ENCODE measurements at regions not wholly inside any gene's neighbourhood (a gene's known extent, or its start where the extent isn't known, plus 50 kb on each side); places are given as distances from the start of the nearest gene placed in this dataset.

DNA sequence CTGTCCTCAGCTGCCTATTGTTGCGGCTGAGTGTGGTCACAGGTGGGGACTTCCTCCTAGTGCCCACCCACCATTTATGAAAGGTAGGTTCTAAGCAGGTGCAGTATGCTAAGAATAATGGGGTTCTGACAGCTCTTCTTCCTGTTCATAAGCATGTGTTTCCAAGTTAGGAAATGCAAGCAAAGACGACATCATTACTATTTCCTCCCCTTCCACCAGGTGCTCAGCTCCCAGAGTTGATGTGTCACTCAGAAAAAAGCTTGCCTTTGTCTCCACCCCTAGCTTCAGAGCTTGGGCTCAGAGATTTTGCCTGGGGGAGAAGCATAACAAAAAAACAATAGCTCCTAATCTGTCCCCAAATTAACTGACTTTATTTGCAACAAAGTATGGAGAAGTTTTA lies 1076.7 kb downstream of the NR2F1-AS1 start:
- no peak for DNase-seq (ENCODE audit: low read depth in 2 of 2)

DNA sequence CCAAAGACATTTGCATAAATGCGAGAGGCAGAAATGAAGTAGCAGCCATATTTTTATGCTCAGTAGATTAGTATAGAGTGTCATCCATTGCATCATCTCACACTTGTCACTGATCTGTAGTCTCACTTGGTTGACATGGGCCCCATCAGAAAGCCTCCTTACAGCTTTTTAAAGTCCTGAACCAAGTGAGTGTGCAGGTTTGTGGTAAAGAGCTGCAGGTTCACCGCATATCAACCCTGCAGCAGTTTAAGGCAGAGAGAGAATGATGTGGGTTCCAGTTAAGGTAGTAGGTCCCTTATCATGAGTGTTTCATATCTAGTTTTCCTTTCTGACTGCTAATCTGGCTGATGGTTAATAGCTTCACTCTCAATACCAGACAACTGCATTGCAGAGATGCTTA lies 1080.3 kb downstream of the NR2F1-AS1 start:
- DNase-seq (ENCODE audit: low read depth in 2 of 2): no peak

DNA sequence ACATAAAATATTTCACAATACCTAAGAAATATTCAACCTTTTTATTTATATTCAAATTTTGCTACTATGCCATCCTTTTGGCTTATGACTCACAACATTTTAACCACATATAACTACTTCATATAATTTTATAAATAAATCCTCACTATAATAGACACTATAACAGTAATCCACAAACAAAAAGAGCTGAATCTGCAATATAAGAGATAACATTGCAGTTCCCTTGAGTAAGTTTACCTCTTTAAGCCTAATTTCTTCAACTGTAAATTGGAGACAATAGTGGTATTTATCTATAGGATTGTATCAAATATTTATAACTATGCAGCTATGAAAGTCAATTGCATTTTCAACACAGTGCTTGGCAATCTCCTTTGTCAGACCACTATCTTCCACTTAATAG lies 1084.5 kb downstream of the NR2F1-AS1 start:
- DNase-seq (ENCODE audit: low read depth in 2 of 2): no peak

DNA sequence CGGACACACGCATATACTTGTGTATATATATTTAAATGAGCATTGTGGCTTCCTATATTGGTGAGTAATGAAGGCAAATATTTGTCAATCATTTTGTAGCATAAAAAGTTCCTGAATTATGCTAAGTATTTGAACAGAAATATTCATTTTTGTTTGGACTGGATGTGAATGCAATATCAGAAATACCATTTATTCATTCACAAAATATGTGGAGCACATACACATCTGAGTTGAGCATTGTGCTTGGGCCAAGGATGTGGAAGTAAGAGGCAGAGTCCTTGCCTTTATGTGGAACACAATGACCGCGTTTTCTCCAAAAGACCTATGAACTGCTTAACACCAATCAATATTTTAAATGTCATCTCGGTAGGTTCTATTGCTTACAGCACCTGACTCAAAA lies 1086.5 kb downstream of the NR2F1-AS1 start:
- DNase-seq (ENCODE audit: low read depth in 2 of 2): no peak

DNA sequence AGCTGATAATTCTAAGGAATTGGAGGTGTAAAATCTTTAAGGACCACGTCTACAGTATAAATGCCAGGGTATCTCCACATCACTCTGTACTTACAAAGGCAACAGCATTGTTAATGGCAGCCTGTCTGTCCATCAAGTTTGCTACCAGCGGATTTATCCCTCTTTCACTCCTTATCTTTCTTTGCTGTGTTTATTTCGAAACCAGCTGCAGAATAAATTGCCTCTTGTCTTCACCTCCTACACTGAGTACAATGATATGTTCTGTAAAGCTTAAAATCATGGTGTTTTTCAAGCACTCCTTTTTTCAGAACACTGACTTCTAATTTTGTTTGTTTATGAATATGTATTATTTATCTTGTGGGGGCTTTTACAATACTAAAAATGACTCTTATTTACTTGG lies 1088.1 kb downstream of the NR2F1-AS1 start:
- DNase-seq (ENCODE audit: low read depth in 2 of 2): no peak

DNA sequence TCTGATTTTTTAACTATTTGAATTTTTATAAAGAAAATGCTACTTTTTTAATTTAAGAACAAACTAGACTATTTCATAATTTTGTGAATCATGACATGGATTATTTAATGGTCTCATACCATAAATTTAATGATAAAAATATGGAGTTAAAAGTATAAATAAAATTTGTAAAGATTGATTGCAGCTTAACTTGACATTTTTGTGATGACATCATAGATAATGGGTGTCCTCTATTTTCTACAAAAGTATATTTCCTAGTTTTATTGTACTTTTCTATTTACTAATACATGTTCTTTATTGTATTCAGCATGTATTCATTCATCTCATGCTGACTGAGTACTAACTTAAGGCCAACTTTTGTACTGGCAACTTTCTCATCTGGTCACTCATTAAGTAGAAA lies 1096.5 kb downstream of the NR2F1-AS1 start:
- no peak for DNase-seq (ENCODE audit: low read depth in 2 of 2)

DNA sequence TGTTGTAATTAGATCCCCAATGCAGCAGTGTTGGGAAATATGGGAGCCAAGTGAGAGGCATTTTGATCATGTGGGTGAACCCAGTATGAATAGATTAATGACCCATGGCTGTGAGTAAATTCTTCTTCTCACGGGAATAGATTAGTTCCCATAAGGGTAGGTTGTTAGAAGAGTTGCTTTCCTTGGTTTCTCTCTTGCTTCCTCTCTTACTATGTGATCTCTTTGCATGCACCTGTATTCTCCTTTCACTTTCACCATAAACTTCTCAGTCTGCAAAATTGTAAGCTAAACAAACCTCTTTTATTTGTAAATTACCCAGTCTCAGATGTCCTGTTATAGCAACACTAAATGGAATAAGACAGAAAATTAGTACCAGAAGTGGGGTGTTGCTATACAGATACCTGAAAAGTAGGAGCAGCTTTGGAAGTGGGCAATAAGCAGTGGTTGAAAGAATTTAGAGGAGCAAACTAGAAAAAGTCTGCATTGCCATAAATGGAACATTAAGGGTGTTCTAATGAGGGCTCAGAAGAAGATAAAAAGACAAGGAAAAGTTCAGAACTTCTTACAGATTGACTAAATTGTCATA lies 1090.0 kb upstream of the ARRDC3 start:
- no peak for DNase-seq (ENCODE audit: low read depth in 2 of 2)

DNA sequence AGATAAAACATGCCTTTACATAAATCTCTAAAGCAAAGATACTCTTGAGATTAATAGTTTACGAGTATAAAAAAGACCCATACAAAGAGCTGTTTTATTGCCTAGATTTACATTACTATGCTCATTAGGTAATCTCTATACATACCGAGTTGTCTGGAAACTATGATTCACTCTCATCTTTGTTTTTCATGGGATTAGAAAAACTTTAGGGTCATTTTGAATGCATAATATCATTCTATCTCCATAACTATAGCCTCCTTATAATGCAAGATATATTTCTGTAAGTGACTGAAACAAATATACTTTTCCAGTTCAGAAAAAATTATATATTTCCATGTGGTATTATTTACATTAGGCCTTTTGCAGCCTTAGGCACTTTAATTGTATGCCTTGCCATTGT lies 1088.7 kb upstream of the ARRDC3 start:
- DNase-seq (ENCODE audit: low read depth in 2 of 2): no peak

DNA sequence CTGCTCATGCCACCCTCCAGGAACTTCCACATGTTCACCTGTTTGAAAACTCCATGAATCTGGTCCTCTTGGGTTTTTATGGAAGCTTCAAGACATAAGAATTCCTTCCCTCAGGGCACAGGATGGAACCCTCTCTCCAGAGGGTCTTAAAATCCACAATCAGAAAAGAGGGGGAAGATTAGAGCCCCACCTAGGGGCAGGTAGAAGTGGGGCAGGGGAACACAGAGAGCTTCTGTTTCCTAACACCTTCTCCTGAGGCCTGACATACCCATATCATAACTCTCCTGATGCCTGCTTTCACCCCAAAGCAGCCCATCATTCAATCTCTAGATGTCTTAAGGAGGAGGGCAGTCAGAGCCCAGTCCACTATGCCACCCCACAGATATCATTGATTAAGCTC lies 1087.7 kb upstream of the ARRDC3 start:
- DNase-seq (ENCODE audit: low read depth in 2 of 2): no peak

DNA sequence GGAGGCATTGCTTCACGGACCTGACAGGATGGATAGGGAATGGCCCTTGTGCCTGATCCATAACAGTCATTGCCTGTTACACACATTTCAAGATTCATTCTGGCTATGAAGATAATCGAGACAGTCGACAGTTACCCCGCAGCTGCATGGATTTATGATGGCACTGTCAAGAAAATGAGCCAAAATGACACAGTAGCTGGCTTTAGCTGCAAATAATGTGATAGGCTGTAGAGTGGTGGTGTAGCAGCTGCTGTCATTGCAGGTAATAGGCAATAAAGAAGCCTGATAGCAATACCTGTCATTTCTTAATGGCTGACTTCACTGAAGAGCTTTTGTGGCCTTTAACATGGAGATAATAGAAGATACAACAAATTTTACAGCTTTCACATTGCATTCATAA lies 1085.2 kb upstream of the ARRDC3 start:
- DNase-seq (ENCODE audit: low read depth in 2 of 2): no peak

DNA sequence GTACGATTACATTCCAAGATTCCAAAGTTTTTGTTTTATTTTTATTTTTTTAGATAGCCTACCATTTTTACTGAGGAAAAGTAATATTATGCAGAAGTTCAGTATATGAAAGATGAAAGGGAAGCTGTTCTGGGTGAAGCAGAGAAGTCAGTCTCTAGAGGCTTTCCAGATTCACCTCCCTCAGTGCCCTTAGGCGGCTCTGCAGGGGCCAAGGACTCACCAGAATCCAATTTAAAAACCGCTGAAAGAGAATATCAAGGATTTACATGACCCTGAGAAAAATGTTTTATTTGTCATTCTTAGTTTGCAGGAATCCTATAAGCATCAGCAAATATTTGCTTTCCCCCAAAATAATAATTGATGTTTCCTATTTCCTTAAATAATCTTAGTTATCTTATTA lies 1084.6 kb upstream of the ARRDC3 start:
- DNase-seq (ENCODE audit: low read depth in 2 of 2): no peak

DNA sequence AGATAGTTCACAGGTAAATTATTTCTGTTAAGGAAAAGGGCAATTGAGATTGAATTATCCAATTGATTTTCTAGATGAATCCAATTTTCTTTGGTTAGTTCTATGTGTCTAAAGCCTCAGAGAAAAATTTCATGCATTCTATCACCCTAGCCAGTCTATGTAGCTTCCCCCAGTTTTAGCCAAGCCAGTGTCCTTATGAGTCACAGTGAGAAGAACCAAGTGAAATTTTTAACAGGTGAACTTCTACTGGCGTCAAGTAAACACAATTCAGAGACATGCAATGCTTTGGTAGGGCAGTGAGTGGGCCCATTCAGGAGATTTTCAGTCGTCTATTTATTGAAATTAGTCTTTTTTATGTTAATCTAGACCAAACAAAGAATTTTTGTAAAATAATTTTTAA lies 1077.4 kb upstream of the ARRDC3 start:
- DNase-seq (ENCODE audit: low read depth in 2 of 2): no peak

DNA sequence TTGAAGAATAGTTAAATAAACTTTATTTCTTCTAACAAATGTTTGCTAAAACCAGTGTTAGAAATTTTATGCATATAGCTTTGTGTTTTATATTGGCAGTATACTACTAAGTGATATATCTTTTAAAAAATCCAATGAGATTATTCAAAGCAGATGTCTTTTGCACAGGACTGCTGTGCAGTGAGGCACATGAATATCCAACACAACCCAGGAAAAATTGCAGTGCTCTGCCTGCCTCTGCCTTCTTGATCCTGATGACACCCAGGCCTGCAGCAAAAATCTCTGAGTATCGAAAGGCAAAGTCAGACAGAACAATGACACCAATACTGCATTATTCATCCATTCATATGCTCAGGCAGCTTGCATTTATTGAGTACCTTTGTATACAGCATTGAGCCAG lies 1076.5 kb upstream of the ARRDC3 start:
- DNase-seq (ENCODE audit: low read depth in 2 of 2): no peak

DNA sequence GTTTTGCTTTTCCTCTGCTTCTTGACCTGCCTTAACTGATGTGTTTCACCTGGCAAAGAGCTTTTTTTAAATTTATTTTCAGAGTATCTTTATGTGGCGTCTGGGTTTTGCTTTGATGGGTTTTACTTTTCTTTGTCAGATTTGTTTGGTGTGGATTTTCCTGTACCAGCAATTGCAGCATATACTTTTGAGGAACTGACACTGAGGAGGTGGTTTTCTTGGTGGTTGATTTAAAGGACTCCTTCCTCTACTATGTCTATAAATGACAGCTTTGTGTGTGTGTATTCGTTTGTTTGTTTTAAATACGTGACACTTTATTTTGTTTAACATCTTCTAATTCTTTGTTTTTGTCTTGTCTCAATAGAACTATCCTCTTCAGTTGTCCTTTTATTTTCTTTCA lies 1071.9 kb upstream of the ARRDC3 start:
- no peak for DNase-seq (ENCODE audit: low read depth in 2 of 2)

DNA sequence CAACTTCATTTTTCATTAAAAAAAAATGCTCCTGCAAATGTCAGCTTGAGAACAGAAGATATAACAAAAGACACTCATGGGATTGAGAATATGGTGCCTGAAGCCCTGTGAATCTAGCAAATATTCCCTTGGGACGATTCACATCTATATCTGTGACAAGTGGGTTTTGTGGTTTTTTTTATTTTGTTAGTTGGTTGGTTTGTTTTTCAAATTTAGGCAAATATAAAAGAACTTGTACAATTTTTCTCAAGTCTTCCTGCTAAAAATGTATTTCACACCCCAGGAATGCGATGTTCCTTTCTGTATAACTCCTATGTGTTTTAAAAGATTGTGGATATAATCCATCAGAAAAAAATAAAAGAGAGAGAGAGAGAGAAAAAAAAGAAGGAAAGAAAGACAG lies 1061.8 kb upstream of the ARRDC3 start:
- DNase-seq (ENCODE audit: low read depth in 2 of 2): no peak

DNA sequence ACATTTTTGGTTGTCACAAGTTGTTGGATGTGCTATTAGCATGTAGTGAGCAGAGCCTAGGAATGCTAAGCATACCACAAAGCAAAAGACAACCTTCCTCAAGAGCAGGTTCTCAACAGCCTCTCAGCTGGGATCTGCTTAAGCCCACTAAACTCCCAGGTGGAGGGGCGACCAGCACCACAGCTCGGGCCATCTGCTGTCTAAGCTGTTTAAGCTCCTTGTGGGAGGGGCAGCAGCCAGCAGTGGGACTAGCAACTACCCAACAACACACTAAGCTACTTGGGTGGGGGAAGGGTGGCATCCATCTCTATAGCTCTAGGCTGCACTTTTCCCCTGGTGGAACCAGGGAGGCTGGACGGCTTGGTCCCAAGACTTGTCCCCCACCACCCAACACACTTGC lies 1052.7 kb upstream of the ARRDC3 start:
- no peak for DNase-seq (ENCODE audit: low read depth in 2 of 2)

DNA sequence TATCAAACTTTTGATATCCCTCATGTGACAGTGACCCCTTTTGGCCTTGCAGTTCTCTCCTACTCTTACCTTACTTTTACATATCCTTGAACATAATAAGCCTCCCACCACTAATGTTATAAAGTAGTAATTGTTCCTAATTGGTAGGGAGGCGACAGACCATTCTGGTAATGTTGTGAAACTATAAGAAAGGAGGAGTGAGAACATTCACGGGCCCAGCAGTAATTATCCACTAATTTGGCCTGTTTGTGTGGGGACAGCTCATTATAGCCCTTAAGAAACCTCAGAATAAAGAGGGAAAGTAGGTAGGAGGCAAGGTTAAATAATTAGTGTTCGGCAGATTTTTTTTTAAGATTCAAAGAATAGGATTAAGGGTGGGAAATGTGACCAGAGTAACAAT lies 1046.5 kb upstream of the ARRDC3 start:
- DNase-seq (ENCODE audit: low read depth in 2 of 2): no peak

DNA sequence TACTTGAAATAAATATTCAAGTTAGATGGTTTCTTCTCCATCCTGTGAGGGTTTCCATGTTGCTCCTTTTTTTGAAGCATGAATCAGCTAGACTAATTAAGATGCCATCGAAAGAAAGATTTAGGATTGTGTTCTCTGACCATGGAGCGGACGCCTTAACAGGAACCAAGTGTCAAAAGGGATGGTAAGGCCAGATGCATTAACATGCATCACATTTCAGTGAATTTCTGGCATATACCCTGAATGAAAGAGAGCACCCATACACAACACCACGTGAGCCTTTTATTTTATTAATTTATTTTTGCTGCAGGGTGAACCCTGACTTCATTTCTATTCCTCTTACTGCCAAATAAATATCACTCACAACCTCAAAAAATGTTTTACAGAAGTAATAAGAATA lies 1045.3 kb upstream of the ARRDC3 start:
- DNase-seq (ENCODE audit: low read depth in 2 of 2): no peak

DNA sequence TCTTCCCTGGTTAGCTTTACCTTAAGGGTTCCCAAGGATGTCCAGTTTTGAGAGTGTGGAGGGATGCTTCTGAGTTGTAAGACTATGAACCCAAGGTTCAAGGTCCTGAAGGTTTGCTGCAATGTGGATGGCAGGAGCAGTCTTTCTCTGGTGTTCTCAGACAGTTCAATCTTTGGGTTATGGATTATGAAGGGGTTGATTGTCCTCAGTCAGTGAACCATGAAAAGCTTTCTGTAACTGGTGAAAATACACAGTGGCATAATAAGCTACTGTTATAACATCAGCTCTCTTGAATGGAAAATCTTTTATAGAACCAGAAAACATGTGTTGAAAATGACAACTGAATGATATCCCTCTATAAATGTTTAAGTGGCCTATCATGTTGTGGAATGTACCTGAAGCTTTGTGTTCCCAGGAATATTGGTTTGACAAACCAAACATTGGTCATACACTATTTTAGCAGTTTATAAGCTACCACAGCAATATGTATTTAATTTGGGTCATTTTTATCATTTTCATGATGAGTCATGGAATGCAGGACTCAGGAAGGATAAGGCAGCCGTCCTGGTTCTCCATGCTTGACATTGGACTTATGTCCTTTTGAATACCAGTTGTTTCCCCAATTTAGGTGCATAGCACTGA lies 1041.8 kb upstream of the ARRDC3 start:
- DNase-seq (ENCODE audit: low read depth in 2 of 2): no peak

DNA sequence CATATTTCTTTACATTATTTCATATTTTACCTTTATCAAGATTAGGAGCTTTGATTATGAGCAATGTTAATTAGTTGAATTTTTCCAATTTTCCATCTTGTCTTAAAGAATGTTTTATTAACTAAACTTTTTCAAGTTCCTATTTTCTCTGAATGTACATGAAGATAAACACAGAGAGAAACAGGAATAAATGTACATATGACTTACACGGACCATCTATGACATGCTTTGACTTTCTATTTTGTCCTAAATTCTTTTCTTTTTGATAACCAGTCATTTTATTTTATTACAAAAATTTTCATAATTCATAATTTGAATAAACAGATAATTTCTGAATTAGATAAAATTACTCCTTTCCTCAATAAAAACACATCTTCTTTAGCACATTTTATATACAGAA lies 1038.8 kb upstream of the ARRDC3 start:
- DNase-seq (ENCODE audit: low read depth in 2 of 2): no peak

DNA sequence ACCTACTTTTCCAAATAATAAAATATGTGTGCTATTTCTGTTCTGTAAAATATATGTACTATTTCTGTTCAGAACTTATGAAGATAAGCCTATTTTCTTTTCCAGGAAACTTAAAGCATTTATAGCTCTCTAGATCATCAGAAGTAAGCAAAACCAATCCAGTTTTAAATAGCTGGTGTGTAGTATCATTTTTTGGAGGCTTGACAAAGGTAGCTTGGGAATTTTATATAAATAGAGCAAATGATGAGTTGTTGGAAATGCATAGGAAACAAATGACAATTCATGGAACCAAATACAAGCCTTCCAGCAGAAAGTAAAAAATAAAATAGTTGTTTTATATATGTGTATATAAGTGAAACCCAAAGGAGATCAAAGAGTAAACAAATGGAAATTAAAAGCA lies 1038.1 kb upstream of the ARRDC3 start:
- no peak for DNase-seq (ENCODE audit: low read depth in 2 of 2)

DNA sequence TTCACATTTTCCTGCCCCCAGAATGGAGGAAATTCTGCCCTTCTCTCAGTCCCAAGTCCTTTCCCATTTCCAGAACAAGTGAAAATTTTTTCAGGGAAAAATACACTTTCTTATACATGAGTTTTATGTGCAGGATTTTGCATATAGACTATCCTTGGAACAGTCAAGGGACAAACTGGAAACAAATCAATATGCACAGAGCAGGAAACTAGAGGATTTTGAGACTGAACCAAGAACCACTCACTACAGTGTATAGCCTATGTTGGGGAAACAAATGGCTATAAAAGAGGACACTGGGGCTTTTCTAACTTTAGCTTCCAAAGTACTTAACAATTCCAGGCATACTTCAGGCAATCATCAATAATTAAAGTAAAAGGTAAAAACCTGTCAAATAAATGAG lies 1036.1 kb upstream of the ARRDC3 start:
- no peak for DNase-seq (ENCODE audit: low read depth in 2 of 2)

DNA sequence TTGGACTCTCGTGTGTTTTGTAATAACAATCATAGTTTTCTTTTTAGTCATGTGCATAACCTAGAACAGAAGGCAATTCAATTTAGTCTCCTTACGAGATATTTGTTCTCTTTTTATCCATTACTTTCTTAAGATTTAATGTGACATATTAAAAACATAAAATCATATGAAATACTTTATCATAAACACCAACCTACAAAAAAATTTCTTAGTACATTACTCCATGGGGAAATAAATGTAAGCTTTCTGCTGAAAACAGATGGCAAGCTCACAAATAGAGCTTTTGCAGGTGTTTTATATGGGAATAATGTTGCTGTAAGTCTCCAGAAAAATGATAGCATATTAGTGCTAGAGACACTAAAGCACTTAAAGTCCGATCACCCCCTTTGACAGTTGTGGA lies 1035.2 kb upstream of the ARRDC3 start:
- DNase-seq (ENCODE audit: low read depth in 2 of 2): no peak

DNA sequence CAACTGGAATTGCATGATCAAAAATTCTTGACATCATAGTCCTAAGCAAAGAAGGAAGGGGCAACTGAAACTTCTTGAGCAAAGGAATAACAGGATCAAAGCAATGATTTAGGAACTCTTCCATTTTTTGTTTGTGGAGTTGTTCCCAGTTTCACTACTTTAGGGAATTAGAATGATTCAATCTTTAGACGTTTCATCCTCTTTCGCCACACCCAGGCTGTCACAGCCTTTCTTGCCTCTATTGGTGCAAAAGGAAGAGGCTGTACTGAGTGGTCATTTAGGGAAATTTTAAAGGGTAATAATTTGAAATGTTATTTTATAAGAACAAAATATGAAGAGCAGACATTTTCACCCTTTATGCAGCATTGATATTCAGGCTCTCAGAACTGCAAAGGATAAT lies 1026.0 kb upstream of the ARRDC3 start:
- no peak for DNase-seq (ENCODE audit: low read depth in 2 of 2)

All from fibroblast of skin of left biceps (primary cell).